H1 (cell line): ENCODE measurements at regions not wholly inside any gene's neighbourhood (a gene's known extent, or its start where the extent isn't known, plus 50 kb on each side); places are given as distances from the start of the nearest gene placed in this dataset.
"Not testable (repeated sequence)": the region's sequence is repeated elsewhere in the genome, so short reads cannot be mapped to it uniquely, and the experiment has no call there.

Source experiments
- CTCF ChIA-PET: fragments of 300-600 bp; sonication (Branson Sonifier 250); formaldehyde crosslinking; loops from one replicate; lab custom pipeline; 2021; ENCODE audit not compliant: partially characterized antibody; lab: Charles Lee
- POLR2A ChIA-PET: fragments of 300-600 bp; sonication (Branson Sonifier 250); formaldehyde crosslinking; loops from one replicate; lab custom pipeline; 2021; ENCODE audit warnings: inconsistent platforms; ENCODE audit not compliant: partially characterized antibody; lab: Charles Lee
- DNase-seq, 2 experiments: peaks; one replicate each; pipeline versions ENCODE4 v3.0.0 to v3.0.0-alpha.2; 2010 to 2022; ENCODE audit warnings: low spot score in 2 of 2, low read depth in 1 of 2, mixed read lengths in 1 of 2
- FAIRE-seq: peaks from 2 replicates; lab custom pipeline; 2011; peaks lifted over from hg19 to GRCh38; lab: Jason Lieb, UNC
- H2AFZ ChIP-seq: 2 replicates; pipeline ENCODE4 v1.8.1; 2012; ENCODE audit warnings: low read length, inconsistent platforms
- H2AK5ac ChIP-seq: 2 replicates; pipeline ENCODE4 v1.6.1; 2013; ENCODE audit warnings: low read depth, low read length
- H2BK120ac ChIP-seq: replicated peaks from 2 replicates; pipeline ENCODE3; 2013; ENCODE audit warnings: low read depth, low read length, inconsistent platforms
- H2BK12ac ChIP-seq: 2 replicates; pipeline ENCODE4 v1.6.1; 2013; ENCODE audit warnings: low read depth, low read length
- H2BK15ac ChIP-seq: 2 replicates; pipeline ENCODE4 v1.6.1; 2013; ENCODE audit warnings: low read length
- H2BK20ac ChIP-seq: 2 replicates; pipeline ENCODE4 v1.6.1; 2013; ENCODE audit warnings: low read length
- H2BK5ac ChIP-seq: 2 replicates; pipeline ENCODE4 v1.6.1; 2013; ENCODE audit warnings: low read depth, low read length
- H3K14ac ChIP-seq: 2 replicates; pipeline ENCODE4 v1.6.1; 2013; ENCODE audit warnings: inconsistent platforms; ENCODE audit not compliant: insufficient read length
- H3K18ac ChIP-seq: 2 replicates; pipeline ENCODE4 v1.6.1; 2013; ENCODE audit warnings: low read length; ENCODE audit errors: extremely low read depth
- H3K23ac ChIP-seq: 2 replicates; pipeline ENCODE4 v1.6.1; 2013; ENCODE audit warnings: inconsistent platforms; ENCODE audit not compliant: insufficient read length
- H3K23me2 ChIP-seq: 2 replicates; pipeline ENCODE4 v1.6.1; 2013; ENCODE audit warnings: low read depth, low read length
- H3K27ac ChIP-seq: 2 replicates; pipeline ENCODE4 v1.6.1; 2011; ENCODE audit warnings: low read depth, low read length, inconsistent platforms
- H3K27me3 ChIP-seq, 4 experiments: replicated peaks in 1 of 4; 1 replicate in 1 of 4; 2 replicates in 3 of 4; pipeline versions ENCODE4 v1.6.1 to v1.8.1; 2011 to 2013; ENCODE audit warnings: low read length in 3 of 4, mild to moderate bottlenecking in 3 of 4, inconsistent platforms in 2 of 4, mixed read lengths in 2 of 4, moderate library complexity in 1 of 4; ENCODE audit not compliant: control insufficient read depth in 3 of 4, insufficient read depth in 3 of 4; ENCODE audit errors: extremely low read depth in 1 of 4
- H3K36me3 ChIP-seq, 4 experiments: 2 replicates each; pipeline versions ENCODE4 v1.6.1 to v1.8.1; 2011 to 2013; ENCODE audit warnings: mild to moderate bottlenecking in 4 of 4, low read length in 3 of 4, moderate library complexity in 2 of 4, control low read depth in 1 of 4, inconsistent platforms in 1 of 4; ENCODE audit not compliant: insufficient read depth in 4 of 4, control insufficient read depth in 2 of 4
- H3K4ac ChIP-seq: replicated peaks from 2 replicates; pipeline ENCODE3; 2013; ENCODE audit warnings: low read length, low read depth, mixed read lengths, inconsistent platforms; ENCODE audit not compliant: insufficient read length
- H3K4me1 ChIP-seq, 4 experiments: replicated peaks in 1 of 4; 1 replicate in 1 of 4; 2 replicates in 3 of 4; pipeline versions ENCODE4 v1.6.1 to v1.8.1; 2011 to 2013; ENCODE audit warnings: low read length in 3 of 4, inconsistent platforms in 2 of 4, mixed read lengths in 1 of 4; ENCODE audit not compliant: insufficient read depth in 4 of 4, control insufficient read depth in 3 of 4
- H3K4me2 ChIP-seq, 2 experiments: 2 replicates each; pipeline versions ENCODE4 v1.6.1 to v1.8.1; 2011 to 2013; ENCODE audit warnings: low read depth in 2 of 2, low read length in 2 of 2, control low read depth in 1 of 2, inconsistent platforms in 1 of 2, mild to moderate bottlenecking in 1 of 2; ENCODE audit not compliant: insufficient read depth in 1 of 2
- H3K4me3 ChIP-seq, 4 experiments: fragments of 200-600, 300-600 bp in 1 of 4; sonication (generic), shearing (Covaris generic), sonication (Bioruptor Twin) in 1 of 4; 2 replicates each; pipeline versions ENCODE4 v1.5.1 to v1.8.1; 2011 to 2016; ENCODE audit warnings: low read length in 4 of 4, low read depth in 3 of 4, control low read depth in 2 of 4, inconsistent platforms in 2 of 4, mild to moderate bottlenecking in 2 of 4, mixed read lengths in 1 of 4, moderate library complexity in 1 of 4; ENCODE audit not compliant: insufficient read depth in 2 of 4; ENCODE audit errors: extremely low read depth in 1 of 4
- H3K56ac ChIP-seq: replicated peaks from 2 replicates; pipeline ENCODE3; 2013; ENCODE audit warnings: low read depth, mild to moderate bottlenecking, mixed read lengths, low read length, inconsistent platforms; ENCODE audit not compliant: insufficient read length
- H3K79me1 ChIP-seq: 2 replicates; pipeline ENCODE4 v1.6.1; 2013; ENCODE audit warnings: low read depth, low read length, control low read depth
- H3K79me2 ChIP-seq, 2 experiments: 2 replicates each; pipeline versions ENCODE4 v1.6.1 to v1.8.1; 2012 to 2013; ENCODE audit warnings: low read length in 2 of 2, mild to moderate bottlenecking in 2 of 2, inconsistent platforms in 1 of 2; ENCODE audit not compliant: insufficient read depth in 2 of 2, control insufficient read depth in 1 of 2
- H3K9ac ChIP-seq, 4 experiments: replicated peaks in 1 of 4; 1 replicate in 1 of 4; 2 replicates in 3 of 4; pipeline versions ENCODE4 v1.6.1 to v1.8.1; 2011 to 2013; ENCODE audit warnings: low read depth in 3 of 4, low read length in 3 of 4, control low read depth in 2 of 4, mild to moderate bottlenecking in 2 of 4, moderate library complexity in 2 of 4, inconsistent platforms in 1 of 4; ENCODE audit errors: extremely low read depth in 1 of 4
- H3K9me3 ChIP-seq, 2 experiments: 2 replicates each; pipeline versions ENCODE4 v1.6.1 to v1.8.1; 2012 to 2013; ENCODE audit warnings: mild to moderate bottlenecking in 2 of 2, moderate library complexity in 2 of 2, control low read depth in 1 of 2, inconsistent platforms in 1 of 2, low read depth in 1 of 2, low read length in 1 of 2, mixed read lengths in 1 of 2; ENCODE audit not compliant: insufficient read depth in 2 of 2
- H4K20me1 ChIP-seq, 2 experiments: replicated peaks in 1 of 2; 2 replicates each; pipeline versions ENCODE3 to v1.8.1; 2011 to 2013; ENCODE audit warnings: inconsistent platforms in 2 of 2, low read length in 2 of 2, mild to moderate bottlenecking in 1 of 2; ENCODE audit not compliant: insufficient read depth in 2 of 2, control insufficient read depth in 1 of 2
- H4K5ac ChIP-seq: 2 replicates; pipeline ENCODE4 v1.6.1; 2013; ENCODE audit warnings: low read length, low read depth, mixed read lengths, inconsistent platforms; ENCODE audit not compliant: insufficient read length
- H4K8ac ChIP-seq: 2 replicates; pipeline ENCODE4 v1.8.0; 2013; ENCODE audit warnings: mild to moderate bottlenecking, moderate library complexity, low read length, inconsistent platforms; ENCODE audit not compliant: insufficient read depth; ENCODE audit errors: extremely low read depth
- H4K91ac ChIP-seq: replicated peaks from 2 replicates; pipeline ENCODE3; 2013; ENCODE audit warnings: low read length, mixed read lengths, inconsistent platforms; ENCODE audit not compliant: insufficient read length
- WGBS, 2 experiments: shearing (Covaris generic) in 1 of 2; methylation state at CpG; one replicate each; pipeline versions ENCODE4 v1.1.6 to v1.1.7; 2013 to 2015; ENCODE audit warnings: low lambda C conversion rate in 2 of 2, mixed read lengths in 2 of 2, inconsistent platforms in 1 of 2, low coverage in 1 of 2, missing lambda C conversion rate in 1 of 2; ENCODE audit not compliant: insufficient replicate concordance in 2 of 2, insufficient coverage in 1 of 2, insufficient read length in 1 of 2; ENCODE audit errors: extremely low coverage in 1 of 2, missing lambda C conversion rate in 1 of 2; 5-methylcytosine and 5-hydroxymethylcytosine counted together

GRCh38 chr5:21547656-21548055 is 1305.5 kb downstream of the CDH12 start:
- DNase-seq, H4K20me1 ChIP-seq, H2BK5ac ChIP-seq, H2BK12ac ChIP-seq, H3K18ac ChIP-seq, H2AK5ac ChIP-seq, H3K27ac ChIP-seq, H3K4me3 ChIP-seq, H4K8ac ChIP-seq, H2AFZ ChIP-seq, H3K79me2 ChIP-seq, CTCF ChIA-PET, H3K56ac ChIP-seq, H3K9me3 ChIP-seq, H3K27me3 ChIP-seq, H2BK120ac ChIP-seq, FAIRE-seq, H3K23me2 ChIP-seq, H2BK20ac ChIP-seq, H3K79me1 ChIP-seq, POLR2A ChIA-PET, H3K4ac ChIP-seq, H3K23ac ChIP-seq, H3K14ac ChIP-seq, H3K4me2 ChIP-seq, H3K9ac ChIP-seq, H4K5ac ChIP-seq, H4K91ac ChIP-seq, H3K36me3 ChIP-seq, H2BK15ac ChIP-seq, H3K4me1 ChIP-seq: not testable (repeated sequence)
- WGBS, 2 experiments = 90% methylated on average over 2 of the region's 2 CpGs; no CpG with 5 or more reads in 1 of the 2 experiments

DNA sequence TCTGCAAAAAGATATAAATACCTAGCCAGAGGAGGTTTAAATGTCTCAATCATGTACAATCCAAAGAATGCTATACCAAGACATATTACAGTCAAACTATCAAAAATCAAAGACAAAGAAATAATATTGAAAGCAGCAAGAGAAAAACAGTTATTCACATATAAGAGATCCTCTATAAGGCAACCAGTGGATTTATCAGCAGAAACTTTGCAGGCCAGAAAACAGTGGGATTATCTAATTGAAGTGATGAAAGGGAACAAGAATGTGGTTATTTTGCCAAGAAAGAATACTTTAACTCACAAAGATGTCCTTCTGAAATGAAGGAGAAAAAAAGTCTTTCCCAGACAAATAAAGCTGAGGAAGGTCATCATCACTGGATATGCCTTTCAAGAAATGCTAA is 1318.0 kb downstream of the CDH12 start:
- H3K79me1 ChIP-seq, H2BK15ac ChIP-seq, H2BK5ac ChIP-seq, H4K91ac ChIP-seq, H2AK5ac ChIP-seq, H2AFZ ChIP-seq, POLR2A ChIA-PET, H3K4me1 ChIP-seq, H4K20me1 ChIP-seq, FAIRE-seq, DNase-seq, H4K5ac ChIP-seq, H3K23me2 ChIP-seq, H2BK20ac ChIP-seq, H3K4ac ChIP-seq, H3K9me3 ChIP-seq, H3K23ac ChIP-seq, H2BK12ac ChIP-seq, H2BK120ac ChIP-seq, H3K4me2 ChIP-seq, H3K14ac ChIP-seq, H3K56ac ChIP-seq, H3K36me3 ChIP-seq, H3K18ac ChIP-seq, H3K4me3 ChIP-seq, H3K27me3 ChIP-seq, CTCF ChIA-PET, H3K9ac ChIP-seq, H3K79me2 ChIP-seq, H4K8ac ChIP-seq, H3K27ac ChIP-seq: not testable (repeated sequence)
